LNCaP clone FGC (cell line): ENCODE measurements at regions not wholly inside any gene's neighbourhood (a gene's known extent, or its start where the extent isn't known, plus 50 kb on each side); places are given as distances from the start of the nearest gene placed in this dataset.

ENCODE experiments used
- DNase-seq: peaks from one replicate; pipeline ENCODE4 v3.0.0-alpha.2; 2011; ENCODE audit warnings: low read depth
- H3K4me3 ChIP-seq: 2 replicates; pipeline ENCODE4 v1.5.1; 2011; ENCODE audit warnings: mild to moderate bottlenecking, low read depth, low read length, control low read depth
- CTCF ChIP-seq: IDR thresholded peaks from 2 replicates; pipeline ENCODE4 v1.5.1; 2012; ENCODE audit warnings: mild to moderate bottlenecking; ENCODE audit not compliant: control insufficient read depth, insufficient read depth; ENCODE audit errors: extremely low read depth

- TF ChIP-seq CTCF = no peak
- H3K4me3 ChIP-seq = no peak overlapping the region
These were observed 117.5 kb downstream of the TOMM20 start for GRCh38 chr1:235011064-235011598.

GRCh38 chr1:235009561-235010306 lies 118.9 kb downstream of the TOMM20 start:
- no peak overlapping the region for H3K4me3 ChIP-seq
- TF ChIP-seq CTCF = no peak
- DNase-seq = no peak

More at GRCh38 chr1:235011064-235011598, 117.5 kb downstream of the TOMM20 start:
- DNase-seq = no peak

GRCh38 chr1:235009074-235009473 lies 119.6 kb downstream of the TOMM20 start:
- no peak for TF ChIP-seq CTCF
- no peak overlapping the region for H3K4me3 ChIP-seq
- DNase-seq = no peak

GRCh38 chr1:235008239-235008638 lies 120.4 kb downstream of the TOMM20 start:
- TF ChIP-seq CTCF = no peak
- H3K4me3 ChIP-seq = no peak overlapping the region
- no peak for DNase-seq

GRCh38 chr1:235006816-235007215 lies 121.8 kb downstream of the TOMM20 start:
- peak; percentile 93 for DNase-seq
- no peak overlapping the region for H3K4me3 ChIP-seq
- no peak for TF ChIP-seq CTCF

GRCh38 chr1:235006132-235006721 lies 122.4 kb downstream of the TOMM20 start:
- DNase-seq = no peak
- TF ChIP-seq CTCF = no peak
- H3K4me3 ChIP-seq = no peak overlapping the region
